Endodermal cell (in vitro differentiated cells): ENCODE measurements at regions not wholly inside any gene's neighbourhood (a gene's known extent, or its start where the extent isn't known, plus 50 kb on each side); places are given as distances from the start of the nearest gene placed in this dataset.

Source experiments
- DNase-seq: peaks from one replicate; pipeline ENCODE4 v3.0.0-alpha.2; 2017
- H3K27ac ChIP-seq: 2 replicates; pipeline ENCODE4 v1.5.1; 2013; ENCODE audit warnings: mild to moderate bottlenecking, low read depth, low read length, moderate library complexity
- H3K27me3 ChIP-seq: 2 replicates; pipeline ENCODE4 v1.6.1; 2013; ENCODE audit warnings: mild to moderate bottlenecking, low read length, moderate library complexity; ENCODE audit not compliant: insufficient read depth, control insufficient read depth, poor library complexity, severe bottlenecking
- H3K36me3 ChIP-seq: 2 replicates; pipeline ENCODE4 v1.7.0; 2013; ENCODE audit warnings: mild to moderate bottlenecking, low read length, moderate library complexity; ENCODE audit not compliant: control insufficient read depth, insufficient read depth
- H3K4me1 ChIP-seq: one replicate; pipeline ENCODE4 v1.7.0; 2013; ENCODE audit warnings: low read length; ENCODE audit not compliant: control insufficient read depth, insufficient read depth
- H3K4me3 ChIP-seq: 2 replicates; pipeline ENCODE4 v1.5.1; 2013; ENCODE audit warnings: mild to moderate bottlenecking, low read length, moderate library complexity
- H3K9ac ChIP-seq: 2 replicates; pipeline ENCODE4 v1.6.1; 2013; ENCODE audit warnings: mild to moderate bottlenecking, low read length, moderate library complexity; ENCODE audit not compliant: poor library complexity, severe bottlenecking; ENCODE audit errors: extremely low read depth
- H3K9me3 ChIP-seq: 2 replicates; pipeline ENCODE4 v1.6.1; 2013; ENCODE audit warnings: mild to moderate bottlenecking, low read length, moderate library complexity; ENCODE audit not compliant: control insufficient read depth
- H3K27ac Mint-ChIP-seq: 2 replicates; pipeline ENCODE4 v1.8.0; 2020; ENCODE audit warnings: mixed read lengths
- H3K27me3 Mint-ChIP-seq: 2 replicates; pipeline ENCODE4 v1.8.0; 2021; ENCODE audit warnings: mild to moderate bottlenecking, mixed read lengths; ENCODE audit not compliant: insufficient read depth
- H3K36me3 Mint-ChIP-seq: 2 replicates; pipeline ENCODE4 v1.8.0; 2020; ENCODE audit warnings: low read depth, mixed read lengths
- H3K4me1 Mint-ChIP-seq: 2 replicates; pipeline ENCODE4 v1.8.0; 2020; ENCODE audit warnings: mixed read lengths
- H3K4me3 Mint-ChIP-seq: 2 replicates; pipeline ENCODE4 v1.8.0; 2020; ENCODE audit warnings: mild to moderate bottlenecking, moderate library complexity, mixed read lengths
- H3K9me3 Mint-ChIP-seq: 2 replicates; pipeline ENCODE4 v1.8.0; 2020; ENCODE audit warnings: mild to moderate bottlenecking, mixed read lengths
- WGBS, 2 experiments: methylation state at CpG; one replicate each; pipeline versions ENCODE4 v1.1.5 to v1.1.7; 2013; ENCODE audit warnings: missing lambda C conversion rate in 2 of 2, mixed read lengths in 1 of 2; ENCODE audit not compliant: insufficient coverage in 1 of 2, insufficient read length in 1 of 2; 5-methylcytosine and 5-hydroxymethylcytosine counted together
- TF ChIP-seq, protein P1 (sequence below): fragments of 200-600 bp; sonication (generic); conservative IDR thresholded peaks from 2 replicates; pipeline ENCODE4 v1.5.0; 2021; ENCODE audit warnings: antibody characterized with exemption, mild to moderate bottlenecking

DNA sequence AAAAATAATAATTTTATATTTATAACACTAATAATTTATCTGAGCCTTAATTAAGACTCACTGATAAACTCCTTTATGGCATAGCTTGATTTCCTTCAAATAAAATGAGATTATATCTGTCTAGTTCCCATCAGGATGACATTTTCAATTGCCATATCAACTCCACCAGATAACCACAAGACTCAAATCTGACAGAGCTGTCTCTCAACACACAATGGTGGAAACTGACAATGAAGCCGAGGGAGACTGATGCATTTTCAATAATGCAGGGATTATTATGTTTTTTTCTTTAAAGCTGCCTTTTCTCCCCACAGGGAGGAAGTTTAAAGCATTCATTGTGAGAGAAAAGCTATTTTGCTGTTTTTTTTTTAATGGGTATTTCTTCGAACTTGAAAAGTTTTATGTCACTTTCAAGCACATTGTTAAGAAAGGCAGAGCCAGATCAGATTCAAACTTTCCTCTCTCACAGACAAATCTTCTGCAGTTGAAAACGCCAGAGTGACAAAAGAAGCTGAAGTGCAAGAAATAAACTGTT, 1326.9 kb upstream of the MIR17HG start:
- Mint-ChIP-seq H3K9me3 (no peaks in the 10 kb centered on the region), H3K27me3 (no peaks in the 10 kb centered on the region), H3K27ac (no peak overlapping the region), H3K36me3 (no peaks in the 10 kb centered on the region), H3K4me1 (no peaks in the 10 kb centered on the region), H3K4me3 (no peak overlapping the region)
- no peaks in the 10 kb centered on the region for H3K27me3 ChIP-seq
- no peaks in the 10 kb centered on the region for H3K4me1 ChIP-seq
- no peaks in the 10 kb centered on the region for H3K9me3 ChIP-seq
- TF ChIP-seq, protein P1, sequence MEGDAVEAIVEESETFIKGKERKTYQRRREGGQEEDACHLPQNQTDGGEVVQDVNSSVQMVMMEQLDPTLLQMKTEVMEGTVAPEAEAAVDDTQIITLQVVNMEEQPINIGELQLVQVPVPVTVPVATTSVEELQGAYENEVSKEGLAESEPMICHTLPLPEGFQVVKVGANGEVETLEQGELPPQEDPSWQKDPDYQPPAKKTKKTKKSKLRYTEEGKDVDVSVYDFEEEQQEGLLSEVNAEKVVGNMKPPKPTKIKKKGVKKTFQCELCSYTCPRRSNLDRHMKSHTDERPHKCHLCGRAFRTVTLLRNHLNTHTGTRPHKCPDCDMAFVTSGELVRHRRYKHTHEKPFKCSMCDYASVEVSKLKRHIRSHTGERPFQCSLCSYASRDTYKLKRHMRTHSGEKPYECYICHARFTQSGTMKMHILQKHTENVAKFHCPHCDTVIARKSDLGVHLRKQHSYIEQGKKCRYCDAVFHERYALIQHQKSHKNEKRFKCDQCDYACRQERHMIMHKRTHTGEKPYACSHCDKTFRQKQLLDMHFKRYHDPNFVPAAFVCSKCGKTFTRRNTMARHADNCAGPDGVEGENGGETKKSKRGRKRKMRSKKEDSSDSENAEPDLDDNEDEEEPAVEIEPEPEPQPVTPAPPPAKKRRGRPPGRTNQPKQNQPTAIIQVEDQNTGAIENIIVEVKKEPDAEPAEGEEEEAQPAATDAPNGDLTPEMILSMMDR, result no peak
- no peak overlapping the region for H3K4me3 ChIP-seq
- WGBS, 2 experiments, result 88 to 91% methylated on average over 2 to 3 of the region's 3 CpGs
- no peak overlapping the region for H3K27ac ChIP-seq
- no peaks in the 10 kb centered on the region for H3K36me3 ChIP-seq
- DNase-seq, result no peak
- H3K9ac ChIP-seq, result no peak overlapping the region

DNA sequence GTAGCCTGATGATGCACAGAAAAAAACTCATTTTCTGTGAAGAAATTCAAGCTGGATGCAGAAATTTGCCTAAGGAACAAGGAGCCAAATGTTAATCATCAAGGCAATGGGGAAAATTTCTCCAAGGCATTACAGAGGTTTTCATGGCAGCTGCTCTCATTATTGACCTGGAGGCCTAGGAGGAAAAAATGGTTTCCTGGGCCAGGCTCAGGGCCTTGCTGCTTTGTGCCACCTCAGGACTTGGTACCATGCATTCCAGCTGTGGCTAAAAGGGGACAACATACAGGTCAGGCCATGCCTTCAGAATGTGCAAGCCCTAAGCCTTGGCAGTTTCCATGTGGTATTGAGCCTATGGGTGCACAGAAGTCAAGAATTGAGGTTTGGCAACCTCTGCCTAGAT, 1320.1 kb upstream of the MIR17HG start:
- Mint-ChIP-seq H3K9me3 (peaks cover 43% of the 10 kb centered on the region), H3K4me1 (no peaks in the 10 kb centered on the region), H3K27ac (no peak overlapping the region)

DNA sequence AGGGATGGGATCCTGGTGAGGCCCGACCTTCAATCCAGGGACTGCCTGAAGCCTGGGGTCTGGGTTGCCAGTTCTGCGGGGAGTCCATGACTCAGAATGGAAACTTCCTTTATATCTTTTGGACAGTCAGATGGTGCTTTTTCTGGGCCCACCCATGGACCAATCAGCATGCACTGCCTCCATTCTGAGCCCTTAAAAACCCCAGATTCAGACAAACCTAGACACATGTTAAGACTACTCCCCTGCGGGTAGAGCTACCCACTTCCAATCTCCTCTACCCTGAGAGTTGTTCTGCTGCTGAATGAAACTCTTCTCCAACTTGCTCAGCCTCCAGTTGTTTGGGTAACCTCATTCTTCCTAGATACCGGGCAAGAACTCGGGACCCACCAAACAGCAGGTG, 1315.2 kb upstream of the MIR17HG start:
- Mint-ChIP-seq H3K9me3 (peaks cover 27% of the 10 kb centered on the region), H3K36me3 (peaks cover 4% of the 10 kb centered on the region), H3K4me3 (no peak overlapping the region), H3K4me1 (no peaks in the 10 kb centered on the region), H3K27me3 (no peaks in the 10 kb centered on the region), H3K27ac (no peak overlapping the region)
- Histone ChIP-seq H3K9me3 (peaks cover 23% of the 10 kb centered on the region), H3K4me1 (no peaks in the 10 kb centered on the region), H3K4me3 (no peak overlapping the region), H3K27me3 (no peaks in the 10 kb centered on the region), H3K27ac (no peak overlapping the region), H3K36me3 (no peaks in the 10 kb centered on the region), H3K9ac (no peak overlapping the region)
- 91 to 92% methylated on average over 4 to 5 of the region's 5 CpGs for WGBS, 2 experiments
- no peak for DNase-seq
- TF ChIP-seq, protein P1, result no peak

More for the DNA sequence above, 1320.1 kb upstream of the MIR17HG start:
- Histone ChIP-seq H3K27ac (no peak overlapping the region), H3K36me3 (no peaks in the 10 kb centered on the region), H3K9ac (no peak overlapping the region), H3K27me3 (no peaks in the 10 kb centered on the region), H3K4me1 (no peaks in the 10 kb centered on the region), H3K9me3 (peaks cover 34% of the 10 kb centered on the region), H3K4me3 (no peak overlapping the region)
- no peaks in the 10 kb centered on the region for H3K27me3 Mint-ChIP-seq
- no peak for DNase-seq
- H3K4me3 Mint-ChIP-seq, result no peak overlapping the region
- peaks cover 9% of the 10 kb centered on the region for H3K36me3 Mint-ChIP-seq
- TF ChIP-seq, protein P1, result no peak
